ENCODE measurements at regions not wholly inside any gene's neighbourhood (a gene's known extent, or its start where the extent isn't known, plus 50 kb on each side); places are given as distances from the start of the nearest gene placed in this dataset.

- no peak for DNase-seq (ENCODE audit: low spot score)
Observed at GRCh38 chr7:52897288-52897687, 138.1 kb upstream of the POM121L12 start.

GRCh38 chr7:52877240-52877639, 158.2 kb upstream of the POM121L12 start:
- DNase-seq (ENCODE audit: low spot score), result no peak

GRCh38 chr7:52876402-52876801, 159.0 kb upstream of the POM121L12 start:
- no peak for DNase-seq (ENCODE audit: low spot score)

- DNase-seq (ENCODE audit: low spot score), result no peak
Observed at GRCh38 chr7:52863652-52864051, 171.8 kb upstream of the POM121L12 start.

GRCh38 chr7:52862321-52862720, 173.1 kb upstream of the POM121L12 start:
- DNase-seq (ENCODE audit: low spot score), result no peak

GRCh38 chr7:52857367-52857766, 178.1 kb upstream of the POM121L12 start:
- no peak for DNase-seq (ENCODE audit: low spot score)

- no peak for DNase-seq (ENCODE audit: low spot score)
Observed at GRCh38 chr7:52854681-52855080, 180.8 kb upstream of the POM121L12 start.

GRCh38 chr7:52851547-52851946, 183.9 kb upstream of the POM121L12 start:
- no peak for DNase-seq (ENCODE audit: low spot score)

- DNase-seq (ENCODE audit: low spot score), result no peak
Observed at GRCh38 chr7:52843436-52843835, 192.0 kb upstream of the POM121L12 start.

- DNase-seq (ENCODE audit: low spot score), result no peak
Observed at GRCh38 chr7:52842202-52842900, 193.1 kb upstream of the POM121L12 start.

- no peak for DNase-seq (ENCODE audit: low spot score)
Observed at GRCh38 chr7:52838981-52839411, 196.4 kb upstream of the POM121L12 start.

- DNase-seq (ENCODE audit: low spot score), result no peak
Observed at GRCh38 chr7:52831321-52831720, 204.1 kb upstream of the POM121L12 start.

GRCh38 chr7:52830801-52831200, 204.6 kb upstream of the POM121L12 start:
- no peak for DNase-seq (ENCODE audit: low spot score)

GRCh38 chr7:52826515-52827265, 208.7 kb upstream of the POM121L12 start:
- DNase-seq (ENCODE audit: low spot score), result no peak

- DNase-seq (ENCODE audit: low spot score), result no peak
Observed at GRCh38 chr7:52825611-52826010, 209.8 kb upstream of the POM121L12 start.

- no peak for DNase-seq (ENCODE audit: low spot score)
Observed at GRCh38 chr7:52811537-52811936, 223.9 kb upstream of the POM121L12 start.

GRCh38 chr7:52799817-52800216, 235.6 kb upstream of the POM121L12 start:
- DNase-seq (ENCODE audit: low spot score), result no peak

- no peak for DNase-seq (ENCODE audit: low spot score)
Observed at GRCh38 chr7:52797801-52798200, 237.6 kb upstream of the POM121L12 start.

GRCh38 chr7:52794621-52795020, 240.8 kb upstream of the POM121L12 start:
- DNase-seq (ENCODE audit: low spot score), result no peak

- DNase-seq (ENCODE audit: low spot score), result no peak
Observed at GRCh38 chr7:52791176-52791700, 244.2 kb upstream of the POM121L12 start.

- no peak for DNase-seq (ENCODE audit: low spot score)
Observed at GRCh38 chr7:52786174-52786573, 249.3 kb upstream of the POM121L12 start.

- no peak for DNase-seq (ENCODE audit: low spot score)
Observed at GRCh38 chr7:52782348-52782747, 253.1 kb upstream of the POM121L12 start.

GRCh38 chr7:52781250-52781649, 254.2 kb upstream of the POM121L12 start:
- DNase-seq (ENCODE audit: low spot score), result no peak
